GM19351 (cell line): ENCODE measurements at regions not wholly inside any gene's neighbourhood (a gene's known extent, or its start where the extent isn't known, plus 50 kb on each side); places are given as distances from the start of the nearest gene placed in this dataset.

Experiments
- ATAC-seq: cut with Tn5 transposase; IDR thresholded peaks from one replicate; pipeline ENCODE4 v1.9.1; 2021; ENCODE audit warnings: mild to moderate bottlenecking, moderate library complexity; ENCODE audit not compliant: unreplicated experiment

DNA sequence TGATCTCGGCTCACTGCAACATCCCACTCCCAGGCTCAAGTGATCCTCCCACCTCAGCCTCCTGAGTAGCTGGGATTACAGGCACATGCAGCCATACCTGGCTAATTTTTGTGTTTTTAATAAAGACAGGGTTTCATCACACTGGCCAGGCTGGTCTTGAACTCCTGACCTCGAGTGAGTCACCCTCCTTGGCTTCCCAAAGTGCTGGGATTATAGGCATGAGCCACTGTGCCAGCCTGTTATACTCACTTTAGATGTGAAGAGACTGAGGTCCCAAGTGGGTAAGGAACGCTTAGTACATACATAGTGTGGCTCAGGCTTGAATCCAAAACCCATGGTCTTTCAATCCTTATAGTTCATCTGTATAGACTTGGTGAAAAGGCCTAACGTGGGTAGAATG lies 63.7 kb upstream of the EPS8L3 start:
- no peak for ATAC-seq

DNA sequence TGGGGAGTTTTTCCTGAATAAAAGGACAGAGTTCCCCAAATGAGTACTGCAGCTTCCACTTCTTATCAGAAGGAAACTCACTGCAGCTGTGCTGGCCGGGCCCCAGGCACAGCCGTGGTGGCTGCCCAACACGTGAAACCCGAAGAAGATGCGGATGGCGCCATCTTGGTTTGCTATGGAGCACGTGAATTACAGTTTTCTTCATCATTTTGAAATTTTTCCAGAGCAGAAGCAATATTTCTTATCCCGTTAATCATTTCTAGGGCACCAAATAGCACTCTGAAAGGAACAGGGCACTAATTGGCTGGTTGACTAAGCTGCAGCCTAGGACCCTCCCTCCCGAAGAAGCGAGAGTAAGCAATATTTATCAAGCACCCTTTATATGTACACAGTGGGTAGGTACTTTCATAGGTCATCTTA lies 63.2 kb upstream of the EPS8L3 start:
- ATAC-seq = no peak

DNA sequence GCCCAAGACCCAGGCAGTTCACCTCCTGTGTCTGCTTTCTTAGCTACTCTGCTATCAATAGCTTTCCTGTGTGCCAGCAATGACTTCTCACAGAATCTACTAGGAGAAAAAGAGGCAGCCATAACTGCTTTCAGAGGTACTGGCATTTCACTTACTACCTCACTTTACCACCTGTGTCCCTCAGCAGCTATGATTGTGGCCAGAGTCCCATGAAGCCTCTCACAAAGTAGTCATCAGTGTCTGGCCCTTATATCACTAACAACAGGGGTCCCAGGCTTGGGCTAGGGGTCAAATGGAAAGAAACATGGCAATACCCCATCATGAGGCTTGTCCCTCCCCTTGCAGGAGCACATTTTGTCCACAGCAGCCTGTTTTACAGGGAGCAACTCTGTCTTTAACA lies 62.7 kb upstream of the EPS8L3 start:
- no peak for ATAC-seq

DNA sequence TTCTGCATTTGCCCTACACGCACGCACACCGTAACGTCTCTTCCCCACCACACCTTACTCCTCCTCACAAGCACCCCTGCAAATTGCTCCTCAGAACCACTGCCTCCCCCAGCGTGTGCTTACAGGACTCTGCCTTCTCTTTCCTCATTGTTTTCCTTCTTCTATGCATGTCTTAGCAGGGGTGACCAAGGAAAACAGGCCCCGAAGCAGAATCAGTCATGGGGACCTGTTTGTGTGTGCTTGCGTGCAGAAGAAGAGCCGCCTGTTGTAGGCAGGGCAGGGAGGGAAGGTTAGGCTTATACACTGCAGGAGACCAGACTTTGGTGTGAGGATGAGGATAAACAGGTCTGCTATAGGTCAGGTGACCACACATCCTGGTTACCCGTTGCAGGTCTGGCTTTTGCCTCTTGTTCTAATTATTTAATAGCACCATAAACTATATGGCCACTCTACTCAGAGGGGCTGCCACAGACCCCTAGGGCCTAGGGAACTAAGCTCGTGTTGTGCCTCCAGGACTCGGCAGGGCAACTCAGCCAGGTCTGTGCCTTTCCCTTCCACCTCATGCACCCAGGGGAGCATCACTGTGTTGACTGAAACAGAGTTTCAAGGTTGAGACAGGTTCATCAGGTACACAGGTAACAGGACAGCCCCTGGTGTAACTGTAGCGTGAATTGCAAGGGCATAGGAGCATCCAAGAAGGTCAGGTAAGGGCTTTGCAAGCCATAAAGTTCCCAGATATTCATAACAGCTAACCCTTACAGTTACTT lies 60.8 kb upstream of the EPS8L3 start:
- no peak for ATAC-seq

DNA sequence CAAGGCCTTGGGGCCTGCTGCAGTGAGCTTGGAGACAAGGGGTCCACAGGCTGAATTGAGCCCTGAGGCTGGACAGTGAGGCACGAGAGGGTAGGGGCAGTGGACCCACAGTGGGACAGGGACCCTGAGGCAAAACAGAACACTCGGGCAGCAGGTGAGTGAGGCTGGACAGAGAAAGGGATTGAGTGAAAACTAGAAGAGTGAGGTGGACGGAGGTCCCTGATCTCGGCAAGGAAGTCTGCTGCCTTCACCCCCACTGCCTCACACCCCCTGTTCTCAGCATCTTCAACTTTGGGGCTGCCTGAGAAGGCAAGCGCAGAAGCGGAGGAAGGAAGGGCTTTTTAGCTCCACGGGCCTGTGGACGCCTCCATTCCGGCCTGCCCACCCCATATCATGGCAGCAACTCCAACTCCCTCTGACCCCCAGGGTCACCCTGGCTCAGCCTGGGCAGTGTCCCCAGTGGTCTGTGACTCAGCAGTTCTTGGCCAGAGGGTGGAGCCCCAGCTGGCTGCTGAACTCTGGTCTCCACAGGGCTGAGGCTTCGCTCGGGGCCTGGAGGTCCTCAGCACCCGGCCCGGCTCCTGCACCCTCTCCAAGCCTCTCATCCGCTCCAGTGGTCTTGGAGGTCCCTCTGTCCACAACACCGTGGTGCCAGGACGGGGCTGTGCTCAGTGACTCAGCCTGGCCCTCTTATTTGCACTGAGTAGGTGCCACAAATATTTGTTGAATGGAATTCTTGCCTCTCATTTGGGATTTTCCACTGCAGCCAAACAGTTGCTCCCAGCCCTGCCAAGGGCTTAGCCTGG lies 60.0 kb upstream of the EPS8L3 start:
- ATAC-seq = no peak

DNA sequence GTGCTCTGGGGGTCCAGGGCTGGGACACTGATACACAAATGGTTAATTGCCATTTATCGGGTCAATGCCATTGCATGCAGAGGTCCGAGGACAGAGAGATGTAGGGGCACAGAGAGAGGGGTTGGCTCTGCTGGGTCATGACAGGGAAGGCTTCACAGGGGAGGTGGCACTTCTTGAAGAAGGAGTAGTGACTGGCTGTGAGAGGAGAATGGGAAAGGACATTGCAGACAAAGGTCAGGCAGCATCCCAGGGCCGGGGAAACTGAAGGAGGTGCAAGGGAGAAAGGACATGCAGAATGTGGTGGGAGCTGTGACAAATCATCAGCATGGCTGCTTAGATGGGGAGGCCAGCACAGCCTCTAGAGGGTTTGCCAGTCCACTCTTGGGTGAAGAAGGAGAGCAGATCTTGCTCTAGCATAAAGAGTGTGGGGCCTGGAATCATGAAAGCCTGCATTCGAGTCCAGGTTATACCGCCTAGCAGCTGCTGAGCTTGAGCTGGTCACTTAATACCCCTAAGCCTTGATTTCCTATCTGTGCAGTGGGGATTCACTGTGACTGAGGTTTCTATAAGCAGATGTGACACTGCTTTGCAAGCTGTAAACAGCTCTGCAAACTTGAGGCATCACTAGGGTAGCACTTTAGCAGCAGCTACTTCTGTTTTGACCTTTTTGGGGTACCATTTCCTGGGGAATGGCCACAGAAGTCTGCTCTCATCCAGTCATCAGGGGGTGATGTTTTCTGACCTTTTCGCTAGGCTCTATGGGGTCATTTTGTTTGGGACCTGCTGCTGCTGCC lies 59.2 kb upstream of the EPS8L3 start:
- ATAC-seq = no peak

DNA sequence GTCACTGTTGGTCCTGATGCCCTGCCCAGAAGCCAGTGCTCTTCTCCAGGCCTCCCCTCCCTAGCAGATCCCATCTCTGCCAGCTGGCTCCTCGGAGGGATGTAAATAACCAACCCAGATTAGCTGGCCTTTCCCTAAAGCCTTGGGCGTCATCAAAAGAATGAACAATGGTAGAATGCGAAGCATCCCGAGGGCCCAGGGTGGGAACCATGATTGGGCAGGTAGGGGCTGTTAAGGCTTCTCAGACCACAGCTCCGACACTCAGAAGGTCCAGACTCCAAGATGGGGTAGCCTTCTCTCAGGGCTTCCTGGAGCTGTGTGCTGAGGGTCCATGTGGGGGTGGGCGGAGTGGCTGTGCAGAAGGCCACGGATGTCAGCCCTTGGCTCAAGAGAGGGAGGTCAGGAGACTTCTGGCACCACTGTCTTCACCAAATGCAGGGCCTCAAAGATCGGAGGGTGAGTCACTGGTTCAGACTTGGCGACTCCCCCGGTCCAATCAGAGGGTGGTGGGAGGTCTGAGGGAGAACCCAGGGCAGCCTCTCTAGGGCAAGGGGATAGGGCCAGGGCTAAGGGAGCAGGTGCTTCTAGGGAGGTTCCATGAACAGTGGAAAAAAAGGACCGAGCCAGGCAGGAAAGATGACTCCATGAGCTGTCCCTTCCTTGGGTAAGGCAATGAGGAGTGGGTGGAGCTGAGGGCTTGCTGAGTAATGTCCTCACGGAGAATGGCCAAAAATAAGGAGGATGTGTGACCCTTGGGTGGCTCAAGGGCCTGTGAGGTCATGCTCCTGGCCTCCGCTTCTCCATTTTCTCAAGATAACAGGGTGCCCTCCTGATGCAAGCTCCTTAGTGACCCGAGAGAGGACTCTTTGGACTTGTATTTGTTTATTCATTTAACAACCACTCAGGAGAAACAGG lies 58.4 kb upstream of the EPS8L3 start:
- ATAC-seq = no peak

DNA sequence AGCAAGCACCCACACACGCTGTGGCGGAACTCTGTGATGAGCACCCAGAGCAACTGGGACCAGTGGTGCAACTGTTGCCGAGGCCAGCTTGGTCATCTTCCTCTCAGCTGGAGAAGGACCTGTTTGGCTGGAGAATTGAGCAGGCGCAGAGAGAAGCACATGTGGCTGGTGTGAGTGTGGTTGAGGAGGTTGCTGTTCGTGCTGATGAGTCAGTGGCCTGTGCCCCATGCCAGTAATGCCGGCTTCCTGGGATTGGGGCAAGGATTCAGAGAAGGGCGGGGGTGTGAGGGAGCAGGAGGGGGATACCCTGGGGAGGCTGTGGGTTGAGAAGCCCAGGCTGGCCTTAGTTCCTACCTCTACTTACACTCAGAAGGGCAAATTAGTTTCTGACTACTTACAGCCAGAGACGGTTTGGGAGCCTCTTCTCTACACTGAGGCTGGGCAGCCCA lies 57.5 kb upstream of the EPS8L3 start:
- no peak for ATAC-seq

DNA sequence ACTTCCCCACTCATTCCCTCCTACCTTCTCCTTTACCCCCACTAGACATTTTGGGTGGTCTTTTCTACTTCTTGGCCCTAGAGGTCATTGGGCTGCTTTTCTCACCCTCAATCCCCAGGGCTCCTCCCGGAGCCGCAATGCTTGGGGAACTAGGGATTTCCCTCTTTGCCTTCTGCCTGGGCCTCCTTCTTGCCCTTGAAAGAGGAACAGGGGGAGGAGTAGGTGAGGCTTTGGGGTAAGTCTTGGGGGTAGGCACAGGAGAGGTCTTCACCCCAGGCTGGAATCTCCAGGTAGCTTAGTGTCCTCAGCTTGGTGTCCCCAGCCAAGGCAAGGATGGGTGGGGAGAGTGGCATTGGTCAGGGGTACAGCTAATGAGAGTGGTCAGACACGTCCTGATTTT lies 56.2 kb upstream of the EPS8L3 start:
- ATAC-seq = no peak

DNA sequence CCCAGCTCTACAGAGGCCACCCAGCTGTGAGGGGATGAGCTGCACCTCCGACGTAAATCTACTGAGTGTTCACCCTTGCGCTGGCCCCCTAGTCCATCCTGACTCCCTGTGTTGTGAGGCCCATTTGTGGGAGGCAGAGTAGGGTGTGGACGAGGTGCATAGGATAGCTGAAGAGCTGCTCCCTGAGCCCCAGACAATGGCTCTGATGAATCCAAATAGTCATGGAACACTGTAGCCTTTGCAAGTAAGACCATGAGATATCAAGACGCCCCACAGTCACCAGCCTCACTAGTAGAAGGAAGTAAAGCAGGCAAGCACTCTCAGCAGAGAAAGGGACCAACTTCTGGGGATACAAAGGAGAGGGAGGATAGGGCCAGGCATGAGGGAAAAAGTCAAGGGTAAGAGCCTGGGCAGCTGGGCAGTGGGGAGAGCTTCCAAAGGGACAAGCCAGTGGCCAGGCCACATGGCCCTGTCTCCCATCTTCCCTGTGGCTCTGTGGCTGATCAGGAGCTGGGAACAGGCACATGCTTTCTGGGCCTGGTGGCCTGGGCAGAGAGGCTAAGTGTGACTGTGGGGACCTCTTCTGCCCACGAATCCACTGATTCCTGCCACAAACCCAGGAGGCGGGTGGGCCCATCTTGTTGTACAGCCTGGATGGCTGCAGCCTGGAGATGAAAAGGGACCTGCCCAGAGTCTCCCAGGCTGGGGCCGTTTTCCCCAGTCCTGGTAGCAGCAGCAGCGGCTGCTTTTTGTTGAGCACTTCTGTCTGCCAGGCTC lies 55.5 kb upstream of the EPS8L3 start:
- no peak for ATAC-seq

DNA sequence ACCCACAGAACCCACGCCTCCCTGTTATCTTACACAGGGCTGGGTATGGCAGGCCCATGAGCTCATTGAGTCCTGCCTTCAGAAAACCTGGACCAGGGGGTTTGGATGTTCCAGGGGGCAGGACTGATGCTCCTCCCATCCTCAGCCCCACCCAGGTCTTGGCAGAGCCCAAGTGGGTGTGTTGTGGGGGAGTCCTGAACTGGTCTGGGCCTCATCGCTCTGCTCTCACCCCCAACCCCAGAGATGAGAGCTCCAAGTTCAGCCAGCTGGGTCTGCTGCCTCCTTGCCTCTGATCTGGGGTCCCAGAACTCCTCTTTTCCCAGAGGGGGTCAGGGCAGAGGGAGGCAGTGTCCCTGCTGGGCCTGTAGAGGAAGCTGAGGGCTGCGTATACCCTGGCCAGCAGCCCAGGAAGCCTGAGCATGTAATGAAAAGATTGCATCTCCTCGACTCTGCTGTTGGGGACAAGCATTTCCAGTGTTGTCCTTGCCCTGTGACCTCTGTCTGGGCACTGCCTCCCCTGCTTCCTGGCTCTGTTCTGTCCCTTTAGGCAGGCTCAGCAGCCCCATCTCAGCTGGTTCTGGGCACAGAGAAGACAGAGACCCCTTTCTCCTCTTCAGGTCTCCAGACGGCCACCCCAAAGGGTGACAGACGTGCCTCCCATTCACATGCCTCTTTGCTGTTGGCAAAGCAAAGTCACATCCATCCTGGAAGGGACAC lies 54.7 kb upstream of the EPS8L3 start:
- ATAC-seq = no peak

DNA sequence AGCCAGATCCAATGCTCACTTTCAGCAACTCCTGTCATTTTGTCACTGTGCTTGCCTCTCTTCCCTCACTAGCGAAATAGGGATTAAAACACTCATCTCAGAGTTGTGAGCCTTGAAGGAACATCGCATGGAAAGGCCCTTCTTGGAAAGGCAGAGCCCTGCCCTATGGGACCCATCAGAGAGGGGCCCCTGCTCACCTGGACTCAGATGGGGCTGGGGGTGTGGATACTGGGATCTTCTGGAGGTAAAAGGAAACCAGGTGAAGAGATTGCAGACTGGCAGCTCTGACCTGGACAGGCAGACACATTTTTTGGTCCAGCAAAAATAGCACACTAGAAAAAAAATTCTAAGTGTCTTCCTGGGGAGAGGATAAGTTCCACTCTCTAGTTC lies 54.2 kb upstream of the EPS8L3 start:
- ATAC-seq = no peak

DNA sequence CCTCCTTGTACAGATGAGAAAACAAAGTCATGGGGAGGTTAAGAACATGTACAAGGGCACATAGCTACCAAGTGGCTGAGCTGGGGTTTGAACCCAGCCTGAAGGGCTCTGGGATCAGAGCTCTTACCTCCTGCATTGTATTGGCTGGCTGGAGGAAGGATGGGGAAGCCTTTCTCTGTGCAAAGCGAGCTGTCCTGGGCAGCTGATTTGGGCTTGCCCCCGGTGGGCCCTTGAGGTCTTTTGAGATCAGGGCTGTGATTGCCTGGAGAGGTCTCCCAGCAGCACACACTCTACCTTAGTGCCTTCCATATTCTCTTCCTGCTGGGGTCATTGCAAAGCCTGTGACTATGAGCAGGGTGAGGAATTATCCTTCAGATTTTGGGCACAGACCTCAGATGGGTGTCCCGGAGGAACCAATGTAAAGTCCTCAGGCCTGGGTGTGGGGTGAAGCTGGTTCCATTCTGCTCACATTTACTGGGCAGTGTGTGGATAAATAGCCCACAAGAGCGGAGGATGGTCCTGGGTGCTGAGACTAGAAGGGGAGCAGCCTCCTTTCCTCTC lies 53.3 kb upstream of the EPS8L3 start:
- peak; percentile 6 for ATAC-seq

DNA sequence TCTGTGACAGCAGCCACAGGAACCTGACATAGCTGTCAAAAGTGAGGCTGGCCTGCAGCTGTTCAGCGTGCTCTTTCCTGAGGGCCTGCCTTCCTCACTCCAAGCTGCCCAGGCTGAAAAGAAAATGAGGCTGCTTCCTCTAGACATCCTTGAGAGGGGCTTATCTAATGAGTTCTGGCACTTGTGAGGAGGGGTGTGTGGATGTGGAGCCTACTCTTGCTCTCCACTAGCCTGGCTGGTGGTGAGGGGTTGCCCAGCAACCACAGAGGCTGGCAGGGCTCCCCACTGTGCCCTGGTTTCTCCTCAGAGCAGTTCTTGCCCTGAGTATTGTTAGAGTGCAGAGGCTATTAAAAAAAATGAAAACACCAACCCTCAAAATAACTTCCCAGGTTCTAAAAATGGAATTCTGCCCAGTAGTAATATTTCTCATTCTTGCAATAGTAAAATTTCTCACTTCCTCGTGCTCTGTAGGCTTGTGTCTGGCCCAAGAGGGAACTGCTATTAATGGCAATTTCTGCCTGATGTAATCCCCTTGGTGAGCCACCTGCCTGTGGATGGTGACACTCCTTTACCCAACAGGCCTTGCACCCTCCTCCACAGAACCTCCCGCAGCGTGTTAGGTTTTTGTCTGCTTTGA lies 52.6 kb upstream of the EPS8L3 start:
- peak; percentile 94 for ATAC-seq

DNA sequence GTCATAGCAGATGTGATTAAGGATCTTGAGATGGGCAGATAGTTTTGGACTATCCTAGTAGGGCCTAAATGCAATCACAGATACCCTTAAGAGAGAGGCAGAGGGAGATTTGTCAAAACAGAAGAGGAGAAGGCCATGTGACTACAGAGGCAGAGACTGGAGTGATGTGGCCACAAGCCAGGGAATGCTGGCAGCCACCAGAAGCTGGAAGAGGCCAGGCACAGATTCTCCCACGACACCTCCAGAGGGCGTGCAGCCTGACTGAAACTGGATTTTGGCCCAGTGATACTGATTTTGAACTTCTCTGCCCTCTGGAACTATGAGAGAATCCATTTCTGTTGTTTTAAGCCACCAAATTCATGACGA lies 52.1 kb upstream of the EPS8L3 start:
- ATAC-seq = no peak

DNA sequence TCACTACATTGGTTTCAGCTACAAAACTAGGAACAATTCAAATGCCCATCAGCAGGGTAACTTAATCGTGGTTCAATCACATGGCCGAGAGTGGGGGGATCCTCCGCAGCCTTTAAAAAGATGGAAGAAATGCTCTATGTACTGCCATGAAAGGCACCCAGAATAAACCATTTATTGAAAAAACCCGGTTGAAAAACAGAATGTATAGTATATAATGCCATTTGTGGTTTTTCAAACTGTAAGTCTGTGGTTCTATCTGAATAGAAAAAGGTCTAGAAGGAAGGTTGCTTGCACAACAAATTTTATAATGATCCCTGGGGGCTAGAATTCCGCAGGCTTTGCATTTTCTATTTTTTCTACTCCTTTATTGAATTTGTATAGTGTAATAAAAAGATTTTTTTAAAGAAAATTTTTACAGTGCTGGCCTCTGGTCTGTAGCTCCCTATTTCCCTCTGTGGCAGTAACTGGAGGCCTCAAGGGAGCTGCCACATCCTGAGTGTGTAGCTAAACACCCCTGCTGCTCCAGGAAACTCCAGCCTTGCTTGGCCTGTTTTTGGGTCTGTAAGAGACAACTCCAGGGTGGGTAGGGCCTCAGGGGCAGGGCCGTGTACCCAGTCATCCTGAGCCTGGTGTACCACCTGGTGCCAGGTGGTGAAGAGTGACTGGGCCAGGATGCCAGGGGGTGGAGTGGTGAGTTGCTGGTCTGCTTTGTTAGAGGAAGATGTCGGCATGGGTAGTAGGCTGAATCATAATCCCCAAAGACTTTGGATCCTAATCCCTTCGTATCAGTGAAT lies 51.5 kb upstream of the EPS8L3 start:
- ATAC-seq = no peak

DNA sequence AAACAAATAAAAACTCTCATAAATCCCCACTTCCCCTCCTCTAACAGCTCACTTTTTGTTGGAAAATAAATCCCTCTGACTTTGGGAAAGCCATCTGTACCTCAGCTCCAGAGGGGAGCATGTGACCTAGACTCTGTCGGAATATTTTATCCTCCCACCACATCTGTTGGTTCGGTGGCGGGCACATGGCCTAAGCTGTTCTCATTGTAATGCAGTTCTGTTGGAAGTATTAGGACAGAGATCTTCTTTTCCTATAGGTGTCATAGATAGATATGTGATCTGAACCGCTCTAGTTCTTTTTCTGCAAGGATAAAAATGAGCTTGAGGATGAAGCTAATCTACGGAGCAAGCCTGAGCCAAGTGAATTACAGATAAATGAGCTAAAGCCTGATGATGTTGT lies 50.5 kb upstream of the EPS8L3 start:
- ATAC-seq = no peak
